ENCODE measurements at regions not wholly inside any gene's neighbourhood (a gene's known extent, or its start where the extent isn't known, plus 50 kb on each side); places are given as distances from the start of the nearest gene placed in this dataset.

GRCh38 chr18:1014951-1015624 is 110.4 kb downstream of the ADCYAP1 start:
- no peaks in the 10 kb centered on the region for H3K9me3 Mint-ChIP-seq
- H3K36me3 Mint-ChIP-seq (ENCODE audit: low read depth): no peaks in the 10 kb centered on the region
- intact Hi-C loops (cut with DNase I, micrococcal nuclease): no loop called here
- ChIA-PET POLR2A (no interaction called here), CTCF (no interaction called here)
- H3K27me3 Mint-ChIP-seq: peaks cover 6% of the 10 kb centered on the region
- H3K27ac Mint-ChIP-seq: no peak overlapping the region
- Histone ChIP-seq H3K27ac (ENCODE audit: low read depth in 1 of 2, low read length in 2 of 2) (no peak overlapping the region), H3K4me1 (ENCODE audit: insufficient read depth, low read length) (no peaks in the 10 kb centered on the region), H3K9me3 (ENCODE audit: control insufficient read depth in 1 of 2, insufficient read depth in 1 of 2, low read length in 2 of 2) (no peaks in the 10 kb centered on the region), H3K27me3 (ENCODE audit: control insufficient read depth in 1 of 2, insufficient read depth in 2 of 2, low read length in 2 of 2) (no peaks in the 10 kb centered on the region), H3K4me3 (ENCODE audit: low read length) (no peak overlapping the region), H3K36me3 (ENCODE audit: insufficient read depth, low read length) (no peaks in the 10 kb centered on the region)
- TF ChIP-seq CTCF (IDR thresholded peaks at IDR 0.05): no peak
- H3K4me3 Mint-ChIP-seq: no peak overlapping the region
- ATAC-seq (ENCODE audit: poor library complexity) (no peak), DNase-seq (no peak)
- H3K4me1 Mint-ChIP-seq (ENCODE audit: low read depth): no peaks in the 10 kb centered on the region

GRCh38 chr18:1015777-1016176 is 111.1 kb downstream of the ADCYAP1 start:
- no peak for DNase-seq
- H3K36me3 ChIP-seq (ENCODE audit: insufficient read depth, low read length): no peaks in the 10 kb centered on the region
- Mint-ChIP-seq H3K4me1 (ENCODE audit: low read depth) (no peaks in the 10 kb centered on the region), H3K36me3 (ENCODE audit: low read depth) (no peaks in the 10 kb centered on the region), H3K4me3 (no peak overlapping the region), H3K9me3 (no peaks in the 10 kb centered on the region), H3K27me3 (peaks cover 6% of the 10 kb centered on the region), H3K27ac (no peak overlapping the region)
- H3K27me3 ChIP-seq (ENCODE audit: control insufficient read depth in 1 of 2, insufficient read depth in 2 of 2, low read length in 2 of 2): no peaks in the 10 kb centered on the region
- ChIA-PET CTCF (no interaction called here), POLR2A (no interaction called here)
- H3K4me1 ChIP-seq (ENCODE audit: insufficient read depth, low read length): no peaks in the 10 kb centered on the region
- TF ChIP-seq CTCF (IDR thresholded peaks at IDR 0.05): no peak
- H3K27ac ChIP-seq (ENCODE audit: low read depth in 1 of 2, low read length in 2 of 2): no peak overlapping the region
- H3K9me3 ChIP-seq (ENCODE audit: control insufficient read depth in 1 of 2, insufficient read depth in 1 of 2, low read length in 2 of 2): no peaks in the 10 kb centered on the region
- ATAC-seq (ENCODE audit: poor library complexity): no peak
- H3K4me3 ChIP-seq (ENCODE audit: low read length): no peak overlapping the region
- intact Hi-C loops (cut with DNase I, micrococcal nuclease): no loop called here

GRCh38 chr18:1017227-1018058 is 112.8 kb downstream of the ADCYAP1 start:
- no peaks in the 10 kb centered on the region for H3K27me3 ChIP-seq (ENCODE audit: control insufficient read depth in 1 of 2, insufficient read depth in 2 of 2, low read length in 2 of 2)
- TF ChIP-seq CTCF (IDR thresholded peaks at IDR 0.05): no peak
- H3K9me3 Mint-ChIP-seq: no peaks in the 10 kb centered on the region
- H3K27me3 Mint-ChIP-seq: peaks cover 6% of the 10 kb centered on the region
- no peaks in the 10 kb centered on the region for H3K4me1 ChIP-seq (ENCODE audit: insufficient read depth, low read length)
- DNase-seq: no peak
- intact Hi-C loops (cut with DNase I, micrococcal nuclease): no loop called here
- no peaks in the 10 kb centered on the region for H3K36me3 ChIP-seq (ENCODE audit: insufficient read depth, low read length)
- no peaks in the 10 kb centered on the region for H3K4me1 Mint-ChIP-seq (ENCODE audit: low read depth)
- H3K4me3 Mint-ChIP-seq: no peak overlapping the region
- H3K27ac Mint-ChIP-seq: no peak overlapping the region
- no peak for ATAC-seq (ENCODE audit: poor library complexity)
- no peak overlapping the region for H3K27ac ChIP-seq (ENCODE audit: low read depth in 1 of 2, low read length in 2 of 2)
- CTCF ChIA-PET: no interaction called here
- H3K4me3 ChIP-seq (ENCODE audit: low read length): no peak overlapping the region
- H3K36me3 Mint-ChIP-seq (ENCODE audit: low read depth): no peaks in the 10 kb centered on the region
- no peaks in the 10 kb centered on the region for H3K9me3 ChIP-seq (ENCODE audit: control insufficient read depth in 1 of 2, insufficient read depth in 1 of 2, low read length in 2 of 2)
- POLR2A ChIA-PET: no interaction called here
